ENCODE measurements at regions not wholly inside any gene's neighbourhood (a gene's known extent, or its start where the extent isn't known, plus 50 kb on each side); places are given as distances from the start of the nearest gene placed in this dataset.

GRCh38 chr3:197366301-197367044 lies 68.1 kb upstream of the DLG1 start:
- no peak for TF ChIP-seq POLR2A (IDR thresholded peaks at IDR 0.05; ENCODE audit: insufficient read depth in 1 of 2, low read depth in 2 of 2, low read length in 2 of 2)
- TF ChIP-seq JUNB (CRISPR knock-in tag; IDR thresholded peaks at IDR 0.05; ENCODE audit: borderline replicate concordance), result no peak
- no peak for TF ChIP-seq BHLHE40 (IDR thresholded peaks at IDR 0.05; ENCODE audit: low read length)
- TF ChIP-seq ZNF274 (CRISPR knock-in tag; IDR thresholded peaks at IDR 0.05), result no peak
- TF ChIP-seq POLR2G (IDR thresholded peaks at IDR 0.05; ENCODE audit: low read depth, low read length), result no peak
- TF ChIP-seq MEIS2 (CRISPR knock-in tag; IDR thresholded peaks at IDR 0.05), result no peak
- TF ChIP-seq RAD21 (CRISPR knock-in tag; IDR thresholded peaks at IDR 0.05), result no peak
- TF ChIP-seq ATF3 (CRISPR knock-in tag; IDR thresholded peaks at IDR 0.05), result no peak

Measured in HepG2 (cell line).